ENCODE measurements at regions not wholly inside any gene's neighbourhood (a gene's known extent, or its start where the extent isn't known, plus 50 kb on each side); places are given as distances from the start of the nearest gene placed in this dataset.
A peak's percentile ranks its signal among the peaks of the same experiment; 100 is the strongest.

DNA sequence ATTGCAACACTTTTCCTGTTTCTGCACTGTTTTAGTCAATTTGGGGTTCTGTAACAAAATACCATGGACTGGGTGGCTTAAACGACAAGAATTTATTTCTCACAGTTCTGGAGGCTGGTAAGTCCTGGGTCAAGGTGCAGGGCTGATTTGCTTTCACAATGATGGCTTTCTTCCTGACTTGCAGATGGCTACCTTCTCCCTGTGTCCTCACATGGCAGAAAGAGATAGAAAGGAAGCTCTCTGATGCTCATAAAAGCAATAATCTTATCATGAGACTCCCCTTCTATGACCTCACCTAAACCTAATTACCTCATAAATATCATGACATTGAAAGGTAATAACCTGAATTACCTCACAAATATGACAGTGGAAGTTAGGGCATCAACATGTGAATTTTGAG, 511.5 kb upstream of the CITED2 start:
- H3K9me3 ChIP-seq: no peaks in the 10 kb centered on the region
- no peak for DNase-seq
- H3K36me3 ChIP-seq: no peaks in the 10 kb centered on the region
- peaks cover 0 to 19% (median 6%) of the 10 kb centered on the region in 4 donors for H3K4me1 ChIP-seq
- no peaks in the 10 kb centered on the region for H3K27me3 ChIP-seq
- H3K4me3 ChIP-seq: no peak overlapping the region
- no peak for TF ChIP-seq CTCF (IDR thresholded peaks at IDR 0.05)
- no peak for TF ChIP-seq POLR2A (IDR thresholded peaks at IDR 0.05)
- H3K27ac ChIP-seq: no peak overlapping the region

- Histone ChIP-seq H3K36me3 (no peaks in the 10 kb centered on the region), H3K4me3 (no peak overlapping the region), H3K27ac (peak overlapping the region in 2 of 4 donors; percentile 16 to 59), H3K27me3 (no peaks in the 10 kb centered on the region), H3K4me1 (peaks cover 0 to 19% (median 6%) of the 10 kb centered on the region in 4 donors), H3K9me3 (no peaks in the 10 kb centered on the region)
- TF ChIP-seq CTCF (IDR thresholded peaks at IDR 0.05) (no peak), POLR2A (IDR thresholded peaks at IDR 0.05) (no peak)
- DNase-seq: no peak
These were observed 509.3 kb upstream of the CITED2 start for GRCh38 chr6:139883776-139884175.

DNA sequence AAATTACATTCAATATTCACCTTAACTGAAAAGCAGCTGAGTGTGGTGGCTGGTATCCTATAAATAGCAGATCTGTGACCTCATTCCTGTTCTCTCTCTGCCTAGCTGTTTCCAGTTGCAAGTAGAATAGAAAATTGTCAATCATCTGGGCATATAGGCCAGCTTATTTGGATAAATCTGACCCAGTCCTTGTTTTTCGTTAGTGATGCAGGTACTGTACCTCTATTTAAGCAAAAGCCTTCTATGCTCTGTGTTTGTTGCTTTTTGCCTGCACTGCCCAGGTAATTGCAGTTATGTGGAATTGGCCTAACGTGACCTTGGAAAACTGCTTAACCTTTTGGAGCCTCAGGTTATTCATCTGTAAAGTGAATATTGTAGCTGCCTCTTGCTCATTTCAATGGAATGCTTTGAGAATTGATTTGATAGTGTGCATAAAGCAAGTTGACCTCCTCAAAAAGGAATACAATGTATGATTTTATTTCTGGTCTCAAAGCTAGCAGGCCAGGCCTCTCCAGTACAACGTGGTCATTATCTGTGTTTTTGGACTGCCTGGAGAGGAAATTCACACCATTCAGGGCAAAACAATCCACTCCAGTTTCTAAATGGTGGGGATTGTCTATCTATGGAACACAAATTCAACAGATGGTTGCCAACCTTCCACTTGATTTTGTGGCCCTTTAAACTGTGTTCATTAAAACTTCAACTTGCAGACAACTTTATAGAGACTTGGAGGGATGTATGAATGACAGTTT, 508.7 kb upstream of the CITED2 start:
- Histone ChIP-seq H3K9me3 (no peaks in the 10 kb centered on the region), H3K27me3 (no peaks in the 10 kb centered on the region), H3K4me1 (peaks cover 0 to 19% (median 6%) of the 10 kb centered on the region in 4 donors), H3K4me3 (no peak overlapping the region), H3K36me3 (no peaks in the 10 kb centered on the region), H3K27ac (peak overlapping the region in 2 of 4 donors; percentile 16 to 59)
- TF ChIP-seq POLR2A (IDR thresholded peaks at IDR 0.05) (no peak), CTCF (IDR thresholded peaks at IDR 0.05) (no peak)
- no peak for DNase-seq

DNA sequence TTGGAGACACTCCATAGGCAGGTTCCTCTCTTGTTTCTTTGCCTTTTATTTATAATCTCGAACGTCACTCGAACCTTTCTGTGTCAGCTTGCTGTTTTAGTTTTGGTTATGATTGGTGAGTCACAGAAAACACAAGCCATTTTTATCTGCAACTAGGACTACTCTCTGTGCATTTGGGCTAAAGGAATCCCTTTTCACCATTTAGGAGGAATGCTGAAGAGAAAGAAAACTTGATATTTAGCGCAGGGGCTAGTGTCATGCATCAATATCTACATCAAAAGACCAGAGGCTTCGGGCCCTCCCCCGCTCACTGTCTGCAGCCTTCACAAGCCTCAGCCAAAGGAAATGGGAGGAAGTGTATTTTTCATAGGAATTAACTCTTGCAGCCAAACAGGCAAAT, 507.8 kb upstream of the CITED2 start:
- Histone ChIP-seq H3K9me3 (no peaks in the 10 kb centered on the region), H3K36me3 (no peaks in the 10 kb centered on the region), H3K4me3 (no peak overlapping the region), H3K4me1 (peaks cover 0 to 19% (median 6%) of the 10 kb centered on the region in 4 donors), H3K27me3 (no peaks in the 10 kb centered on the region), H3K27ac (no peak overlapping the region)
- TF ChIP-seq CTCF (IDR thresholded peaks at IDR 0.05) (no peak), POLR2A (IDR thresholded peaks at IDR 0.05) (no peak)
- DNase-seq: no peak

DNA sequence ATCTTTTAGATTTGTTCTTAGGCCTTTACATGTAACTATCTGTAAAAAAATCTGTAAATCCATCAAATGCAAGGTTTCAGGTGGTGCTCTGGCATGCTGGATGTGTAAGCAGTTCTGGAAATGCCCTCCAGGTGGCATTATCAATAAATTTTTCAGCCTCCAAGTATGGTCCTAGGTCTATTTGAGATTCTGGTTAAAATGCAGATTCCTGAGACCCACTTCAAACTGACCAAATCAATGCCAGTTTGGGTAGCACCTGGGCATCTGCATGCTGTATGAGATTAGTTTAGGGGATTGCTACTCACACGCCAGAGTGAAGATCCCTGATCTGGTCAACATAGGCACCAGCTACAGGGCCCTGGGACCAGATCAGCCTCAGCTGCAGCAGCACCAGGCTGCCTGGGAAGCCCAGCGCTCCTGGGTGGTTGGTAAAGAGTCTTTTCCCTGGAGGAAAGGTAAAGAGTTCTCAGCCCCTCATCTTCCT, 507.3 kb upstream of the CITED2 start:
- Histone ChIP-seq H3K9me3 (no peaks in the 10 kb centered on the region), H3K4me3 (no peak overlapping the region), H3K36me3 (no peaks in the 10 kb centered on the region), H3K27me3 (no peaks in the 10 kb centered on the region), H3K4me1 (peaks cover 0 to 19% (median 6%) of the 10 kb centered on the region in 4 donors), H3K27ac (no peak overlapping the region)
- TF ChIP-seq POLR2A (IDR thresholded peaks at IDR 0.05): no peak
- TF ChIP-seq CTCF (IDR thresholded peaks at IDR 0.05): peak in 5 of 6 experiments; percentile 21 to 78 (median 71)
- peak in 1 of 3 donors; percentile 61 for DNase-seq

Data from Peyer's patch (tissue), 4 donors.